Neural progenitor cell (in vitro differentiated cells): ENCODE measurements at regions not wholly inside any gene's neighbourhood (a gene's known extent, or its start where the extent isn't known, plus 50 kb on each side); places are given as distances from the start of the nearest gene placed in this dataset.

Experiments used
- EZH2 ChIP-seq: fragments of 200-600 bp; sonication (generic); IDR thresholded peaks from 2 replicates; pipeline ENCODE4 v1.6.1; 2017; ENCODE audit warnings: antibody characterized with exemption, mild to moderate bottlenecking, moderate library complexity
- EZH2phosphoT487 ChIP-seq: fragments of 200-600 bp; sonication (generic); IDR thresholded peaks from 2 replicates; pipeline ENCODE4 v1.6.1; 2017; ENCODE audit warnings: antibody characterized with exemption
- TF ChIP-seq, protein P1 (sequence below): fragments of 200-600 bp; sonication (generic); IDR thresholded peaks from 2 replicates; pipeline ENCODE4 v1.5.1; 2017; ENCODE audit warnings: antibody characterized with exemption, mild to moderate bottlenecking

DNA sequence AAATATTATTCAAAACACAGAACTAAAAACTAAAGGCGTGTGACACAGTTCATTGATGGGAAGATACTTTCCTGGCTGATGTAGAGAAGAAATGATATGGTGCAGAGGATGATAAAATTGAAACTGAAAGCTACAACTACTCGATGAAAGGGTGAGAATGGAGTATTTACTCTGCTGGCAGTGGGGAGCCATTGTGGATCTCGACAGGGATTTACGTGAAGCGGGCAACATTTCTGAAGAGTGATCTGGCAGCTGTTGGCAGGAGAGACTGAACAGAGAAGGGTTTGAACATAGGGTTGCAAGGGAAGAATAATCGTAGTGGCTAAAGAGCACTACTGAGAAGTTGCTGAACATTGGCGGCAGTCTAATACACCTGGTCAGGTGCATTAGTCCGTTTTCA is 464.9 kb downstream of the PDZRN4 start:
- TF ChIP-seq, protein P1, sequence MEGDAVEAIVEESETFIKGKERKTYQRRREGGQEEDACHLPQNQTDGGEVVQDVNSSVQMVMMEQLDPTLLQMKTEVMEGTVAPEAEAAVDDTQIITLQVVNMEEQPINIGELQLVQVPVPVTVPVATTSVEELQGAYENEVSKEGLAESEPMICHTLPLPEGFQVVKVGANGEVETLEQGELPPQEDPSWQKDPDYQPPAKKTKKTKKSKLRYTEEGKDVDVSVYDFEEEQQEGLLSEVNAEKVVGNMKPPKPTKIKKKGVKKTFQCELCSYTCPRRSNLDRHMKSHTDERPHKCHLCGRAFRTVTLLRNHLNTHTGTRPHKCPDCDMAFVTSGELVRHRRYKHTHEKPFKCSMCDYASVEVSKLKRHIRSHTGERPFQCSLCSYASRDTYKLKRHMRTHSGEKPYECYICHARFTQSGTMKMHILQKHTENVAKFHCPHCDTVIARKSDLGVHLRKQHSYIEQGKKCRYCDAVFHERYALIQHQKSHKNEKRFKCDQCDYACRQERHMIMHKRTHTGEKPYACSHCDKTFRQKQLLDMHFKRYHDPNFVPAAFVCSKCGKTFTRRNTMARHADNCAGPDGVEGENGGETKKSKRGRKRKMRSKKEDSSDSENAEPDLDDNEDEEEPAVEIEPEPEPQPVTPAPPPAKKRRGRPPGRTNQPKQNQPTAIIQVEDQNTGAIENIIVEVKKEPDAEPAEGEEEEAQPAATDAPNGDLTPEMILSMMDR: no peak
- TF ChIP-seq EZH2 (no peak), EZH2phosphoT487 (no peak)
